Lower leg skin (tissue), 4 donors: ENCODE measurements at regions not wholly inside any gene's neighbourhood (a gene's known extent, or its start where the extent isn't known, plus 50 kb on each side); places are given as distances from the start of the nearest gene placed in this dataset.

Experiments
- DNase-seq, 2 donors: peaks; one replicate each; pipeline ENCODE4 v3.0.0-alpha.2; 2019; ENCODE audit warnings: low spot score in 2 of 2
- H3K4me3 ChIP-seq: fragments of 200-600 bp; sonication (generic); 2 replicates; pipeline ENCODE4 v1.5.1; 2017; ENCODE audit warnings: mild to moderate bottlenecking, low read depth; ENCODE audit not compliant: poor library complexity, severe bottlenecking
- CTCF ChIP-seq, 3 donors: fragments of 450-650 bp; IDR thresholded peaks; one replicate each; pipeline ENCODE4 v1.5.1; 2016; ENCODE audit warnings: antibody characterized with exemption in 3 of 3, mild to moderate bottlenecking in 3 of 3, moderate library complexity in 2 of 3
- POLR2A ChIP-seq, 2 donors: fragments of 450-650 bp; IDR thresholded peaks; one replicate each; pipeline ENCODE4 v1.6.1; 2016 to 2017; ENCODE audit warnings: antibody characterized with exemption in 2 of 2, mild to moderate bottlenecking in 1 of 2, moderate library complexity in 1 of 2
- WGBS, 2 donors: methylation state at CpG; one replicate each; pipeline ENCODE4 v1.1.5; 2018; 5-methylcytosine and 5-hydroxymethylcytosine counted together
- intact Hi-C: fragments of 100-400 bp; cut with DNase I; formaldehyde crosslinking; loops from one replicate; pipeline ENCODE4 v1.15.0; 2023; ENCODE audit warnings: low total_unique reads

GRCh38 chrX:97740886-97741285 lies 857.2 kb downstream of the RPA4 start:
- no peak for DNase-seq
- no peak for TF ChIP-seq CTCF (IDR thresholded peaks at IDR 0.05)
- no peak for TF ChIP-seq POLR2A (IDR thresholded peaks at IDR 0.05)
- WGBS, 2 donors, result 43 to 46% methylated on average over 1 of the region's 1 CpG
- no peak overlapping the region for H3K4me3 ChIP-seq
- intact Hi-C loops, result no loop called here

GRCh38 chrX:97743014-97743413 lies 859.3 kb downstream of the RPA4 start:
- no peak overlapping the region for H3K4me3 ChIP-seq
- intact Hi-C loops, result no loop called here
- no peak for DNase-seq
- 83 to 92% methylated on average over 2 to 3 of the region's 3 CpGs for WGBS, 2 donors
- TF ChIP-seq CTCF (IDR thresholded peaks at IDR 0.05) (no peak), POLR2A (IDR thresholded peaks at IDR 0.05) (no peak)

GRCh38 chrX:97747346-97747745 lies 863.6 kb downstream of the RPA4 start:
- TF ChIP-seq CTCF (IDR thresholded peaks at IDR 0.05) (no peak), POLR2A (IDR thresholded peaks at IDR 0.05) (no peak)
- WGBS, 2 donors, result 55 to 65% methylated on average over 7 of the region's 7 CpGs
- intact Hi-C loops, result no loop called here
- no peak overlapping the region for H3K4me3 ChIP-seq
- DNase-seq, result no peak

GRCh38 chrX:97751016-97751415 lies 867.3 kb downstream of the RPA4 start:
- WGBS, 2 donors, result 77% methylated on average over 4 of the region's 4 CpGs
- intact Hi-C loops, result no loop called here
- no peak for DNase-seq
- TF ChIP-seq CTCF (IDR thresholded peaks at IDR 0.05) (no peak), POLR2A (IDR thresholded peaks at IDR 0.05) (no peak)
- H3K4me3 ChIP-seq, result no peak overlapping the region

- DNase-seq, result no peak
- H3K4me3 ChIP-seq, result no peak overlapping the region
- intact Hi-C loops, result no loop called here
- TF ChIP-seq CTCF (IDR thresholded peaks at IDR 0.05), result no peak
- 64 to 71% methylated on average over 4 of the region's 4 CpGs for WGBS, 2 donors
Observed at GRCh38 chrX:97751735-97752134, 868.0 kb downstream of the RPA4 start.

- TF ChIP-seq CTCF (IDR thresholded peaks at IDR 0.05) (no peak), POLR2A (IDR thresholded peaks at IDR 0.05) (no peak)
- intact Hi-C loops, result no loop called here
- 72 to 74% methylated on average over 5 of the region's 5 CpGs for WGBS, 2 donors
- no peak overlapping the region for H3K4me3 ChIP-seq
- DNase-seq, result no peak
Observed at GRCh38 chrX:97756879-97757278, 873.2 kb downstream of the RPA4 start.
